ENCODE measurements at regions not wholly inside any gene's neighbourhood (a gene's known extent, or its start where the extent isn't known, plus 50 kb on each side); places are given as distances from the start of the nearest gene placed in this dataset.

DNA sequence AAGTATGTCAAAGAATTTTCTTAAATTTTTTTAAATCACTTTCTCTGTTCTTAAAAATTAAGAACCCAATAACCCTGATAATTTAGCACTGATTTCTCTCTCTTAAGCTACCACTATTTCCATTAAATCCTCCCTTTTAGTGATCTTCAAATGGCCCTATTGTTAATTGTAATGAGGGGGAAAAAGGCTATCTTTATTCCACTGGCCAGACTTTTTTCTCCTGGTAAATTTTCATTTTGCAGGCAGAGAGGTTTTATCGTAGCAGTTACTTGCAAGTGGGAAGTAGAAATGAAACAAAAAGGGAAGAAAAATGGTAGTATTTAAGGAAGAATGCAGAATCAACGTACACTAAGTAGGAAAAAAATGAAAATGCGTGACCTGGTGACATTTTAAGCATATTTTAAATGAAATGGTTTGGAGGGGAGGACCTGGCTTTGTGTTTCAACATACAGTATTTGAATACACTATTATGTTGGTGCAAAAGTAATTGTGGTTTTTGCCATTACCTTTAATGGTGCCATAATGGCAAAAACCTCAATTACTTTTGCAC lies 224.9 kb downstream of the TANC2 start:
- H3K4me2 ChIP-seq (ENCODE audit: low read length), result no peak overlapping the region
- no peaks in the 10 kb centered on the region for H3K79me2 ChIP-seq (ENCODE audit: low read length)
- no peak for TF ChIP-seq EZH2phosphoT487 (IDR thresholded peaks at IDR 0.05; ENCODE audit: borderline replicate concordance, low read length)
- TF ChIP-seq, protein P1, sequence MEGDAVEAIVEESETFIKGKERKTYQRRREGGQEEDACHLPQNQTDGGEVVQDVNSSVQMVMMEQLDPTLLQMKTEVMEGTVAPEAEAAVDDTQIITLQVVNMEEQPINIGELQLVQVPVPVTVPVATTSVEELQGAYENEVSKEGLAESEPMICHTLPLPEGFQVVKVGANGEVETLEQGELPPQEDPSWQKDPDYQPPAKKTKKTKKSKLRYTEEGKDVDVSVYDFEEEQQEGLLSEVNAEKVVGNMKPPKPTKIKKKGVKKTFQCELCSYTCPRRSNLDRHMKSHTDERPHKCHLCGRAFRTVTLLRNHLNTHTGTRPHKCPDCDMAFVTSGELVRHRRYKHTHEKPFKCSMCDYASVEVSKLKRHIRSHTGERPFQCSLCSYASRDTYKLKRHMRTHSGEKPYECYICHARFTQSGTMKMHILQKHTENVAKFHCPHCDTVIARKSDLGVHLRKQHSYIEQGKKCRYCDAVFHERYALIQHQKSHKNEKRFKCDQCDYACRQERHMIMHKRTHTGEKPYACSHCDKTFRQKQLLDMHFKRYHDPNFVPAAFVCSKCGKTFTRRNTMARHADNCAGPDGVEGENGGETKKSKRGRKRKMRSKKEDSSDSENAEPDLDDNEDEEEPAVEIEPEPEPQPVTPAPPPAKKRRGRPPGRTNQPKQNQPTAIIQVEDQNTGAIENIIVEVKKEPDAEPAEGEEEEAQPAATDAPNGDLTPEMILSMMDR (conservative IDR thresholded peaks at IDR 0.05; ENCODE audit: low read depth, low read length), result no peak
- TF ChIP-seq EZH2 (IDR thresholded peaks at IDR 0.05; ENCODE audit: low read length, unreplicated experiment), result no peak
- ChIA-PET CTCF (no interaction called here), POLR2A (ENCODE audit: unreplicated experiment) (no interaction called here)
- H3K9me2 ChIP-seq (replicated peaks; ENCODE audit: low read length), result no peaks in the 10 kb centered on the region
- no peak for DNase-seq
- no peaks in the 10 kb centered on the region for H3K9me3 ChIP-seq (ENCODE audit: low read length)
- H3F3A ChIP-seq (ENCODE audit: low read length, unreplicated experiment), result no peaks in the 10 kb centered on the region
- no peak overlapping the region for H3K4me3 ChIP-seq (ENCODE audit: low read length)
- no peak overlapping the region for H2AFZ ChIP-seq (ENCODE audit: low read length)
- intact Hi-C loops (cut with micrococcal nuclease), result no loop called here
- no peak overlapping the region for H3K27ac ChIP-seq (ENCODE audit: low read length)
- H3K4me1 ChIP-seq (ENCODE audit: insufficient read depth, low read length), result peaks cover 12% of the 10 kb centered on the region
- H3K36me3 ChIP-seq (ENCODE audit: low read depth, low read length), result peaks cover 9% of the 10 kb centered on the region; the same call in 1 of the 2 replicates
- H4K20me1 ChIP-seq (ENCODE audit: low read length), result no peaks in the 10 kb centered on the region
- H3K27me3 ChIP-seq (ENCODE audit: low read length), result no peaks in the 10 kb centered on the region
- no TSS peak for BruUV-seq (replicated peaks)
- ATAC-seq, result no peak
- H3K9ac ChIP-seq (ENCODE audit: low read length), result no peak overlapping the region

- Histone ChIP-seq H2AFZ (ENCODE audit: low read length) (no peak overlapping the region), H3K27ac (ENCODE audit: low read length) (no peak overlapping the region), H3K9ac (ENCODE audit: low read length) (no peak overlapping the region), H3K4me1 (ENCODE audit: insufficient read depth, low read length) (peaks cover 12% of the 10 kb centered on the region), H3K36me3 (ENCODE audit: low read depth, low read length) (peaks cover 9% of the 10 kb centered on the region; the same call in 1 of the 2 replicates), H3K79me2 (ENCODE audit: low read length) (no peaks in the 10 kb centered on the region), H3K9me3 (ENCODE audit: low read length) (no peaks in the 10 kb centered on the region), H3K9me2 (replicated peaks; ENCODE audit: low read length) (no peaks in the 10 kb centered on the region), H3K27me3 (ENCODE audit: low read length) (no peaks in the 10 kb centered on the region), H3F3A (ENCODE audit: low read length, unreplicated experiment) (no peaks in the 10 kb centered on the region), H3K4me2 (ENCODE audit: low read length) (no peak overlapping the region), H3K4me3 (ENCODE audit: low read length) (no peak overlapping the region), H4K20me1 (ENCODE audit: low read length) (no peaks in the 10 kb centered on the region)
- ChIA-PET POLR2A (ENCODE audit: unreplicated experiment) (no interaction called here), CTCF (no interaction called here)
- no TSS peak for BruUV-seq (replicated peaks)
- intact Hi-C loops (cut with micrococcal nuclease), result no loop called here
- ATAC-seq, result no peak
- TF ChIP-seq EZH2phosphoT487 (IDR thresholded peaks at IDR 0.05; ENCODE audit: borderline replicate concordance, low read length) (no peak), EZH2 (IDR thresholded peaks at IDR 0.05; ENCODE audit: low read length, unreplicated experiment) (no peak)
- TF ChIP-seq, protein P1 (conservative IDR thresholded peaks at IDR 0.05; ENCODE audit: low read depth, low read length), result no peak
- DNase-seq, result no peak
Observed at GRCh38 chr17:63191610-63192009, 225.6 kb downstream of the TANC2 start.

DNA sequence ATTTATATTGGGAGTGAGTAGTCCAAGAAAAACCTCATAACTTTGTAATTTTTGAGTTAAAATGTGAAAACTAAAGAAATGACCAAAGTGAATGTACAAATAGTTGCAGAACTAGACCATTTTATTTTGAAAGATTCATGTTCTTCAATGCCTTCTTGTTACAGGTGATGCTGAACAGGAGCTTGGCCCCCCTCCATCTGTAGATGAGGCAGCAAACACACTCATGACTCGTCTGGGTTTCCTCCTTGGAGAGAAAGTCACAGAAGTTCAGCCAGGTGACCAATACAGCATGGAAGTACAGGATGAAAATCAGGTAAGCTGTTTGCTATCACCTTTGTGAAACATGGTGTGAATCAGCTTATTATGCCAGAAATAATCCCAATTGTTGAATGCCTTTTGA lies 227.8 kb downstream of the TANC2 start:
- no peaks in the 10 kb centered on the region for H3F3A ChIP-seq (ENCODE audit: low read length, unreplicated experiment)
- DNase-seq (peak; percentile 25), ATAC-seq (no peak)
- H3K36me3 ChIP-seq (ENCODE audit: low read depth, low read length), result peaks cover 9% of the 10 kb centered on the region; the same call in 1 of the 2 replicates
- TF ChIP-seq EZH2phosphoT487 (IDR thresholded peaks at IDR 0.05; ENCODE audit: borderline replicate concordance, low read length) (no peak), EZH2 (IDR thresholded peaks at IDR 0.05; ENCODE audit: low read length, unreplicated experiment) (no peak)
- TF ChIP-seq, protein P1 (conservative IDR thresholded peaks at IDR 0.05; ENCODE audit: low read depth, low read length), result no peak
- H3K4me1 ChIP-seq (ENCODE audit: insufficient read depth, low read length), result peaks cover 11% of the 10 kb centered on the region
- no peak overlapping the region for H2AFZ ChIP-seq (ENCODE audit: low read length)
- H3K9me3 ChIP-seq (ENCODE audit: low read length), result no peaks in the 10 kb centered on the region
- H3K27ac ChIP-seq (ENCODE audit: low read length), result no peak overlapping the region
- intact Hi-C loops (cut with micrococcal nuclease), result no loop called here
- H4K20me1 ChIP-seq (ENCODE audit: low read length), result no peaks in the 10 kb centered on the region
- H3K9ac ChIP-seq (ENCODE audit: low read length), result no peak overlapping the region
- no peak overlapping the region for H3K4me2 ChIP-seq (ENCODE audit: low read length)
- no TSS peak for BruUV-seq (replicated peaks)
- no peak overlapping the region for H3K4me3 ChIP-seq (ENCODE audit: low read length)
- CTCF ChIA-PET, result no interaction called here
- no peaks in the 10 kb centered on the region for H3K9me2 ChIP-seq (replicated peaks; ENCODE audit: low read length)
- H3K27me3 ChIP-seq (ENCODE audit: low read length), result no peaks in the 10 kb centered on the region
- POLR2A ChIA-PET (ENCODE audit: unreplicated experiment), result no interaction called here
- no peaks in the 10 kb centered on the region for H3K79me2 ChIP-seq (ENCODE audit: low read length)

Measured in PC-3 (cell line).